HG03439 (cell line): ENCODE measurements at regions not wholly inside any gene's neighbourhood (a gene's known extent, or its start where the extent isn't known, plus 50 kb on each side); places are given as distances from the start of the nearest gene placed in this dataset.

ENCODE experiments used
- ATAC-seq: cut with Tn5 transposase; IDR thresholded peaks from one replicate; pipeline ENCODE4 v1.9.1; 2021; ENCODE audit warnings: mild to moderate bottlenecking, moderate library complexity; ENCODE audit not compliant: unreplicated experiment

GRCh38 chr20:51108638-51109363 is 85.9 kb upstream of the KCNG1 start:
- ATAC-seq: no peak

- no peak for ATAC-seq
Measured at GRCh38 chr20:51106011-51106410, 83.1 kb upstream of the KCNG1 start.

- ATAC-seq: no peak
Measured at GRCh38 chr20:51104960-51105920, 82.3 kb upstream of the KCNG1 start.

- no peak for ATAC-seq
Measured at GRCh38 chr20:51100617-51101016, 77.7 kb upstream of the KCNG1 start.

- no peak for ATAC-seq
Measured at GRCh38 chr20:51098284-51098810, 75.4 kb upstream of the KCNG1 start.

GRCh38 chr20:51097351-51098120 is 74.6 kb upstream of the KCNG1 start:
- no peak for ATAC-seq

- no peak for ATAC-seq
Measured at GRCh38 chr20:51096582-51097267, 73.8 kb upstream of the KCNG1 start.

- ATAC-seq: no peak
Measured at GRCh38 chr20:51095633-51096521, 73.0 kb upstream of the KCNG1 start.

GRCh38 chr20:51094221-51094620 is 71.3 kb upstream of the KCNG1 start:
- no peak for ATAC-seq

GRCh38 chr20:51093240-51093763 is 70.4 kb upstream of the KCNG1 start:
- no peak for ATAC-seq

- no peak for ATAC-seq
Measured at GRCh38 chr20:51092338-51092737, 69.4 kb upstream of the KCNG1 start.

GRCh38 chr20:51091406-51092195 is 68.7 kb upstream of the KCNG1 start:
- ATAC-seq: no peak

GRCh38 chr20:51089840-51090239 is 66.9 kb upstream of the KCNG1 start:
- ATAC-seq: no peak

GRCh38 chr20:51089272-51089781 is 66.4 kb upstream of the KCNG1 start:
- ATAC-seq: no peak

- no peak for ATAC-seq
Measured at GRCh38 chr20:51087266-51087665, 64.4 kb upstream of the KCNG1 start.

GRCh38 chr20:51085769-51086168 is 62.9 kb upstream of the KCNG1 start:
- no peak for ATAC-seq

- no peak for ATAC-seq
Measured at GRCh38 chr20:51084593-51085377, 61.9 kb upstream of the KCNG1 start.
